ENCODE measurements at regions not wholly inside any gene's neighbourhood (a gene's known extent, or its start where the extent isn't known, plus 50 kb on each side); places are given as distances from the start of the nearest gene placed in this dataset.

DNA sequence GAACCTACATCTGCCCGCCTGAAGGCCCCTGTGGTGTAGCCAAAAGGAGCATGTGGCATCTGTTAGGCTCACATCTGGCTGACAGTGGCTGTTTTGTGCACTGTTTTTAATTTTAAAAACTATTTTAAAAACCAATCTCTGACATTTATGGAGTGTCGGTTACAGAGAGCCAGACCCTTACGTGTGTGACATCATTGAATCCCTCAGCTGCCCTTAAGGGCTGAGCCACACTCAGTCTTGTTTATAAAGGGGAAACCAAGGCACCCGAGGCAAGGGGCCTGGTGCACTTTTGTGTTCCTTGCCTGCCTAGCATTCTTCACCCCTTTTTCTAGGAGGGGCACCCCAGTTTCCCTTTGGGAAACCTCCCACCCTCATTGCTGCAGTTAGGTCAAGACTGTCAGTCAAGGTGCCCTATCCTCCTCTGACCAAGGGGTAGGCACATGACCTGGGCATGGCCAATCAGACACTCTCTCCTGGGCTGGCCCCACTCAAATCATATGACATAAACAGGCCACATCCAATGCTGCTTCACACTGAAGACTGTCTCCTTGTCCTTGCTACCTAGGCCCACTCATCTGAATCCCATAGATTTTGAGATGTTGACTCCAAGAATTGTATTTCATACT lies 105.3 kb downstream of the LSM3 start:
- intact Hi-C loops (cut with DNase I), result no loop called here

GRCh38 chr3:14284694-14285547 lies 106.3 kb downstream of the LSM3 start:
- intact Hi-C loops (cut with DNase I), result no loop called here
- DNase-seq, result no peak

More for the DNA sequence above, 105.3 kb downstream of the LSM3 start:
- DNase-seq, result no peak

GRCh38 chr3:14285548-14285925 lies 106.9 kb downstream of the LSM3 start:
- intact Hi-C loops (cut with DNase I), result no loop called here
- DNase-seq, result peak in 1 of 42 donors; percentile 22

DNA sequence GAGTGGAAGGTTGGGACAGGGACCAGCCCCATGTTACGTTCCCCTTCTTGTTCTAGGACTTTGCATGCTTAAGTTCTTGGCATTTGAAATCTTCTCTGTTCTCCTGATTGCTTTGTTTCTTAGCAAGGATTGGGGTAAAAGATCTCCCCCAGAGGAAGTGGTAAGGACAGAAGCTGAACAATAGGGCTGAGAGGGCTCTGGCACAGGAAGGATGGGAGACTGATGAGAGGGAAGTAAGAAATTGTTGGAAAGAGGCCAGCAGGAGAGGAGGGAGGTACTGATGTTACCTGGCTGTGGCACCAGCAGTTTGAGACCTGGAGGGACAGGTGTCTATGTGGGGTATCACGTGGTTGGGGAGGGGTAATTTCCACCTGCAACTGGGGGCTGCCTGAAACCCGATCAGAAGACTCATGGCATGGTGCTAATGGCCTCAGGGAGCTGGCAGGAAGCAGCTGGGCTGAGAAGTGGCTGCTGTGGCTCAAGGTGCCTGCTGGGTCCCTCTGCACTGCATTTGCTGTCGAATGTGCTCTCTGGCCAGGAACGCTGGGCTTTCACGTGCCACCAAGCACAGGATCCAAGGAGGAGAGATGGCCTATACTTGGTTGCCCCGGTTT lies 108.4 kb downstream of the LSM3 start:
- DNase-seq, result no peak
- intact Hi-C loops (cut with DNase I), result no loop called here

DNA sequence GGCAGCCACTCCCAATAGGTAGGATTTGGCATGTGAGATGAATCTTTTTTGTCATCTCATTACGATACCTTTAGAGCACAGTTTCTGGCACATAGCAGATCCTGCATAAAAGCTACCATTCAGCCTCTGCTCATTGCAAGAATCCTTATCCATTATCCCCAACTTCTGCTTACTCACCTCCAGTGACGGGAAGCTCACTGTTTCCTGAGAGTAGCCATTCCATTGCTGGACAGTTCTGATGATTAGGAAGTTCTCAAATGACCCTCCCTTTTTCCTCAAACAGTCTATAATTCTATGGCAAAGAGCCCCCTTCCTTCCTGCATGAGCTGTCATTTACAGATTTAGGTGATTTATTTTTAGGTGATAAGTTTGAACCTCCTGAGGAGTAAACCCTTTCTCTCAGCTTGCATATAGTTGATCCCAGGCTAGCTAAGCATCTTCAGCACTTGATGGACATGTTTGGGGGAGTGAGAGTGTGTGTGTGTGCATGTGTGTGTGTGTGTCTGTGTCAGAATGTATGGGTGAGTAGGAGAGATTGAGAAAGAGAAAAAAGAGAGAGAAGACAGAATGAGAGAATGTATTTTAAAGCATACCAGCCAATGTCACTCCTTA lies 109.7 kb downstream of the LSM3 start:
- peak in 10 of 42 donors; percentile 17 to 62 (median 50) for DNase-seq
- intact Hi-C loops (cut with DNase I), result no loop called here

DNA sequence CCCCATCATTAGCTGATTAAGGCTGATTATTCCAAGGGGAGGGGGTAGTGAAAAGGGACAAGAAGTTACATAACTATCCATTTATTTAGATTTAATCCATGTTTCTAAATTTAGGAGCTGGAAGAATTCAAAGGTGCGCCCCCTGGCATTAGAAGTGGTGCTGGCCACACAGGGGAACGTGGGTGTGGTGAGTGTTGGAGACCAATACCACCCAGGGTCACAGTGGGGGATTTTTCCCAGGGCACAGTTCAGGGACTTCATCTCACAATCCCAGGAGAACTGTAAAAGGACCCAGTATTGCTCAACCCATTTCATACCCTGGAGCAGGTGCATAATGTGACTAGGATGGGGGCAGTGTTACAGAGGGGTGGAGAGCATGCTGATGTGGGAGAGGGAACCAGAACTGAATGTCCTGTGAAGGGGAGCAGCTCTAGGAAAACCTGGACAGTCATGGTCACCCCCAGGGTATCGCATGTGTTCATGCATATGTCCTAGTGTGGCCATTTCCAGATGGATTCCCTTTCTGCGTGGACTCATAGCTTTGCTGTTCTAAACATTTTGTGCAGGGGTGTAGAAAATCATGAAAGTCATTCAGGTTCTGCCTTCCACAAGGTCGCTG lies 110.3 kb downstream of the LSM3 start:
- DNase-seq, result peak in 3 of 42 donors; percentile 13 to 41 (median 26)
- intact Hi-C loops (cut with DNase I), result no loop called here

GRCh38 chr3:14289590-14290461 lies 111.2 kb downstream of the LSM3 start:
- intact Hi-C loops (cut with DNase I), result no loop called here

GRCh38 chr3:14290631-14291385 lies 111.6 kb upstream of the SLC6A6 start:
- intact Hi-C loops (cut with DNase I), result no loop called here
- no peak for DNase-seq

More at GRCh38 chr3:14289590-14290461, 111.2 kb downstream of the LSM3 start:
- DNase-seq, result peak in 19 of 42 donors; percentile 8 to 71 (median 43)

DNA sequence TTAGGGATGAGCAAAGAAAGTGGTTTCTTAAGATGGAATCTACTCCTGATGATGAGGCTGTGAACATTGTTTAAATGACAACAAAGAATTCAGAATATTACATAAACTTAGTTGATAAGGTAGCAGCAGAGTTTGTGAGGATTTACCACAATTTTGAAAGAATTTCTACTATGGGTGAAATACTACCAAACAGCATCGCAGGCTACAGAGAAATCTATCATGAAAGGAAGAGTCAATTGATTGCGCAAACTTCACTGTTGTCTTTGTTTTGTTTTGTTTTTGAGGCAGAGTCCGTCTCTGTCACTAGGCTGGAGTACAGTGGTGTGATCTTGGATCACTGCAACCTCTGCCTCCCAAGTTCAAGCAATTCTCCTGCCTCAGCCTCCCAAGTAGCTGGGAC lies 107.4 kb upstream of the SLC6A6 start:
- intact Hi-C loops (cut with DNase I), result no loop called here
- no peak for DNase-seq

GRCh38 chr3:14295801-14296200 lies 106.6 kb upstream of the SLC6A6 start:
- intact Hi-C loops (cut with DNase I), result no loop called here

GRCh38 chr3:14297305-14297704 lies 105.1 kb upstream of the SLC6A6 start:
- DNase-seq, result no peak
- intact Hi-C loops (cut with DNase I), result no loop called here

More at GRCh38 chr3:14295801-14296200, 106.6 kb upstream of the SLC6A6 start:
- DNase-seq, result no peak

- DNase-seq, result peak in 35 of 42 donors; percentile 8 to 77 (median 51)
- intact Hi-C loops (cut with DNase I), result no loop called here
Measured at GRCh38 chr3:14297784-14298236, 104.6 kb upstream of the SLC6A6 start.

DNA sequence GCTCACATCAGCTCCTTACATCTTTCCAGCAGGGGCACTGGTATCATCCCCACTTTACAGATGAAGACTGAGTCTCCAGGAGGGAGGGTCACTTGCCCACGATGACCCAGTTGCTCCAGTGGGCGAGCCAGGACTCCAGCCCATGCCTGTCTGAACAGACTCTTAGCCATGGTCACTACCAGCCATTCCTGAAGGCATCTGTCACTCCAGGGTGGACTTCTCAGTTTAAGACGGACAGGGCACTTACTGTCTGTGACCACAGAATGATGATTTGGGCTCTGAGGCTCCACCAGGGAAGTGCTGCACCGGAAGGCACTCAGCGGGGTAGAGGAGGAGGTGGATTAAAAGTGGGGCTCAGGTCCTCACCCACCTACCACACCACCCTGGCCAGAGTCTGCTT lies 104.0 kb upstream of the SLC6A6 start:
- intact Hi-C loops (cut with DNase I), result no loop called here

GRCh38 chr3:14298991-14299555 lies 103.3 kb upstream of the SLC6A6 start:
- intact Hi-C loops (cut with DNase I), result no loop called here
- DNase-seq, result no peak

More for the DNA sequence above, 104.0 kb upstream of the SLC6A6 start:
- DNase-seq, result no peak

- DNase-seq, result no peak
- intact Hi-C loops (cut with DNase I), result no loop called here
Measured at GRCh38 chr3:14299767-14300166, 102.6 kb upstream of the SLC6A6 start.

- peak in 6 of 42 donors; percentile 17 to 51 (median 31) for DNase-seq
- intact Hi-C loops (cut with DNase I), result no loop called here
Measured at GRCh38 chr3:14300721-14301399, 101.5 kb upstream of the SLC6A6 start.
